HEK293 (cell line): ENCODE measurements at regions not wholly inside any gene's neighbourhood (a gene's known extent, or its start where the extent isn't known, plus 50 kb on each side); places are given as distances from the start of the nearest gene placed in this dataset.

Experiments used
- CTCF ChIA-PET: fragments of 350-600 bp; formaldehyde crosslinking; extraction: SDS; loops from one replicate; lab custom pipeline; 2021; ENCODE audit warnings: antibody characterized with exemption; lab: Yijun Ruan, JAX
- POLR2A ChIA-PET: fragments of 300-600 bp; formaldehyde crosslinking; extraction: SDS; loops from one replicate; lab custom pipeline; 2020; ENCODE audit warnings: antibody characterized with exemption, inconsistent platforms; lab: Yijun Ruan, JAX
- H3K27ac ChIP-seq: fragments of 200-500 bp; sonication (Bioruptor generic); 2 replicates; pipeline ENCODE4 v1.5.1; 2014; ENCODE audit warnings: low read depth, low read length, control low read depth, inconsistent platforms; ENCODE audit errors: extremely low read depth
- H3K36me3 ChIP-seq, 2 experiments: fragments of 200-500 bp in 1 of 2; sonication (Bioruptor generic) in 1 of 2; 1 replicate in 1 of 2; 2 replicates in 1 of 2; pipeline ENCODE4 v1.5.1; 2014 to 2017; ENCODE audit warnings: inconsistent platforms in 2 of 2, low read length in 2 of 2; ENCODE audit not compliant: control insufficient read depth in 2 of 2, insufficient read depth in 1 of 2
- H3K4me1 ChIP-seq: fragments of 200-500 bp; sonication (Bioruptor generic); 2 replicates; pipeline ENCODE4 v1.5.1; 2014; ENCODE audit warnings: mild to moderate bottlenecking, low read length, inconsistent platforms; ENCODE audit not compliant: control insufficient read depth, insufficient read depth
- H3K4me3 ChIP-seq: 2 replicates; pipeline ENCODE4 v1.5.1; 2011; ENCODE audit warnings: low read depth, mild to moderate bottlenecking, control low read depth, low read length, moderate library complexity
- H3K9me3 ChIP-seq: fragments of 200-500 bp; sonication (Bioruptor generic); 2 replicates; pipeline ENCODE4 v1.5.1; 2014; ENCODE audit warnings: low read depth, low read length, inconsistent platforms; ENCODE audit not compliant: control insufficient read depth, insufficient read depth
- GLI4 ChIP-seq: fragments of 450-650 bp; formaldehyde crosslinking; IDR thresholded peaks from 2 replicates; pipeline ENCODE4 v1.5.1; 2016; ENCODE audit warnings: missing biosample characterization, missing genetic modification characterization
- SP2 ChIP-seq: fragments of 450-650 bp; formaldehyde crosslinking; IDR thresholded peaks from 2 replicates; pipeline ENCODE4 v1.5.1; 2016; ENCODE audit warnings: missing biosample characterization, missing genetic modification characterization
- TRIM28 ChIP-seq: IDR thresholded peaks from 2 replicates; pipeline ENCODE4 v1.6.1; 2011; ENCODE audit warnings: low read length, control low read depth, borderline replicate concordance
- ZNF112 ChIP-seq: fragments of 450-650 bp; formaldehyde crosslinking; IDR thresholded peaks from 2 replicates; pipeline ENCODE4 v1.5.0; 2017; ENCODE audit warnings: missing biosample characterization, missing genetic modification characterization
- ZNF169 ChIP-seq: fragments of 450-650 bp; formaldehyde crosslinking; IDR thresholded peaks from 2 replicates; pipeline ENCODE4 v1.5.1; 2016; ENCODE audit warnings: missing biosample characterization, missing genetic modification characterization
- ZNF174 ChIP-seq: fragments of 450-650 bp; formaldehyde crosslinking; IDR thresholded peaks from 2 replicates; pipeline ENCODE4 v1.5.0; 2017; ENCODE audit warnings: missing biosample characterization, mild to moderate bottlenecking, missing genetic modification characterization
- ZNF266 ChIP-seq: fragments of 450-650 bp; formaldehyde crosslinking; IDR thresholded peaks from 2 replicates; pipeline ENCODE4 v1.5.1; 2016; ENCODE audit warnings: missing biosample characterization, missing genetic modification characterization, low read depth
- ZNF354C ChIP-seq: fragments of 450-650 bp; formaldehyde crosslinking; IDR thresholded peaks from 2 replicates; pipeline ENCODE4 v1.5.1; 2016; ENCODE audit warnings: missing biosample characterization, missing genetic modification characterization, low read depth, borderline replicate concordance
- ZNF48 ChIP-seq: fragments of 450-650 bp; formaldehyde crosslinking; IDR thresholded peaks from 2 replicates; pipeline ENCODE4 v1.5.1; 2016; ENCODE audit warnings: missing biosample characterization, missing genetic modification characterization
- ZNF555 ChIP-seq: fragments of 450-650 bp; formaldehyde crosslinking; conservative IDR thresholded peaks from 2 replicates; pipeline ENCODE4 v1.5.1; 2017; ENCODE audit warnings: missing biosample characterization, mild to moderate bottlenecking, missing genetic modification characterization, inconsistent platforms
- ZNF558 ChIP-seq: fragments of 450-650 bp; formaldehyde crosslinking; IDR thresholded peaks from 2 replicates; pipeline ENCODE4 v1.5.1; 2016; ENCODE audit warnings: missing biosample characterization, missing genetic modification characterization
- ZNF707 ChIP-seq: fragments of 450-650 bp; formaldehyde crosslinking; IDR thresholded peaks from 2 replicates; pipeline ENCODE4 v1.5.1; 2016; ENCODE audit warnings: missing biosample characterization, missing genetic modification characterization
- ZNF777 ChIP-seq: fragments of 450-650 bp; formaldehyde crosslinking; IDR thresholded peaks from 2 replicates; pipeline ENCODE4 v1.5.1; 2017; ENCODE audit warnings: missing biosample characterization, missing genetic modification characterization, borderline replicate concordance
- ZNF785 ChIP-seq: fragments of 450-650 bp; formaldehyde crosslinking; IDR thresholded peaks from 2 replicates; pipeline ENCODE4 v1.5.1; 2016; ENCODE audit warnings: missing biosample characterization, missing genetic modification characterization
- ZNF837 ChIP-seq: fragments of 450-650 bp; formaldehyde crosslinking; IDR thresholded peaks from 2 replicates; pipeline ENCODE4 v1.5.1; 2016; ENCODE audit warnings: missing biosample characterization, missing genetic modification characterization
- ZSCAN16 ChIP-seq: fragments of 450-650 bp; formaldehyde crosslinking; IDR thresholded peaks from 2 replicates; pipeline ENCODE4 v1.5.1; 2016; ENCODE audit warnings: missing biosample characterization, missing genetic modification characterization
- TF ChIP-seq, protein P1 (sequence below): fragments of 450-650 bp; formaldehyde crosslinking; IDR thresholded peaks from 2 replicates; pipeline ENCODE4 v1.5.1; 2016; ENCODE audit warnings: missing biosample characterization, missing genetic modification characterization
- TF ChIP-seq, protein P2 (sequence below): fragments of 450-650 bp; formaldehyde crosslinking; conservative IDR thresholded peaks from 2 replicates; pipeline ENCODE4 v1.5.1; 2016; ENCODE audit warnings: low read depth, missing biosample characterization, missing genetic modification characterization
- TF ChIP-seq, protein P3 (sequence below): fragments of 450-650 bp; formaldehyde crosslinking; IDR thresholded peaks from 2 replicates; pipeline ENCODE4 v1.5.1; 2016; ENCODE audit warnings: missing biosample characterization, missing genetic modification characterization
- TF ChIP-seq, protein P4 (sequence below): fragments of 450-650 bp; formaldehyde crosslinking; IDR thresholded peaks from 2 replicates; pipeline ENCODE4 v1.5.1; 2017; ENCODE audit warnings: missing biosample characterization, missing genetic modification characterization
- TF ChIP-seq, protein P5 (sequence below): fragments of 450-650 bp; formaldehyde crosslinking; IDR thresholded peaks from 2 replicates; pipeline ENCODE4 v1.5.1; 2016; ENCODE audit warnings: missing biosample characterization, missing genetic modification characterization
- TF ChIP-seq, protein P6 (sequence below): fragments of 450-650 bp; IDR thresholded peaks from 2 replicates; pipeline ENCODE4 v1.5.1; 2018; ENCODE audit warnings: missing biosample characterization, missing genetic modification characterization
- TF ChIP-seq, protein P7 (sequence below): fragments of 450-650 bp; formaldehyde crosslinking; IDR thresholded peaks from 2 replicates; pipeline ENCODE4 v1.5.1; 2017; ENCODE audit warnings: missing biosample characterization, missing genetic modification characterization

DNA sequence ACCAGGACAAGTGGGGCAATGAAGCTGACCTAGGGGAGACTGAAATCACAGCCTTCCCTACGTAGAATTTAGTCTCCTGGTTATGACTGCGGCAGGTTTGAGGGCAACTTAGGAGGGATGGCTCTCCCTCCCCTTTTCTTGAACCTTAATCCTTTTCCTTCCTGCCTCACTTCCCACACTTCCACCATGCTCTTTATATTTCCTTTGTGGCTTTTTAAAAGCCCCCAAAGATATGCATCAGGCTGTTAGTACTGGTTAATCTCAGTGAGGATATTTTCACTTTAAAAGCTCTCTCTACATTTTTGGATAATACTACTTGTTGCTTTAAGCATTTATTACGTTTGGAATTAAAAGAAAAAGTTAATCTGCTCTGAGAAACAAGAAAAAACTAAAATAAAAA, 339.2 kb downstream of the SOX2 start:
- CTCF ChIA-PET = no interaction called here
- no peak overlapping the region for H3K4me3 ChIP-seq
- no peaks in the 10 kb centered on the region for H3K4me1 ChIP-seq
- TF ChIP-seq ZNF707 (tag by site-specific recombination) (no peak), ZNF169 (tag by site-specific recombination) (no peak), ZNF785 (no peak), TRIM28 (no peak), ZNF777 (no peak), ZNF558 (tag by site-specific recombination) (no peak)
- TF ChIP-seq, protein P1, sequence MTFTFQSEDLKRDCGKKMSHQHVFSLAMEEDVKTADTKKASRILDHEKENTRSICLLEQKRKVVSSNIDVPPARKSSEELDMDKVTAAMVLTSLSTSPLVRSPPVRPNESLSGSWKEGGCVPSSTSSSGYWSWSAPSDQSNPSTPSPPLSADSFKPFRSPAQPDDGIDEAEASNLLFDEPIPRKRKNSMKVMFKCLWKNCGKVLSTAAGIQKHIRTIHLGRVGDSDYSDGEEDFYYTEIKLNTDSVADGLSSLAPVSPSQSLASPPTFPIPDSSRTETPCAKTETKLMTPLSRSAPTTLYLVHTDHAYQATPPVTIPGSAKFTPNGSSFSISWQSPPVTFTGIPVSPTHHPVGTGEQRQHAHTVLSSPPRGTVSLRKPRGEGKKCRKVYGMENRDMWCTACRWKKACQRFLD = no peak
- TF ChIP-seq, protein P2, sequence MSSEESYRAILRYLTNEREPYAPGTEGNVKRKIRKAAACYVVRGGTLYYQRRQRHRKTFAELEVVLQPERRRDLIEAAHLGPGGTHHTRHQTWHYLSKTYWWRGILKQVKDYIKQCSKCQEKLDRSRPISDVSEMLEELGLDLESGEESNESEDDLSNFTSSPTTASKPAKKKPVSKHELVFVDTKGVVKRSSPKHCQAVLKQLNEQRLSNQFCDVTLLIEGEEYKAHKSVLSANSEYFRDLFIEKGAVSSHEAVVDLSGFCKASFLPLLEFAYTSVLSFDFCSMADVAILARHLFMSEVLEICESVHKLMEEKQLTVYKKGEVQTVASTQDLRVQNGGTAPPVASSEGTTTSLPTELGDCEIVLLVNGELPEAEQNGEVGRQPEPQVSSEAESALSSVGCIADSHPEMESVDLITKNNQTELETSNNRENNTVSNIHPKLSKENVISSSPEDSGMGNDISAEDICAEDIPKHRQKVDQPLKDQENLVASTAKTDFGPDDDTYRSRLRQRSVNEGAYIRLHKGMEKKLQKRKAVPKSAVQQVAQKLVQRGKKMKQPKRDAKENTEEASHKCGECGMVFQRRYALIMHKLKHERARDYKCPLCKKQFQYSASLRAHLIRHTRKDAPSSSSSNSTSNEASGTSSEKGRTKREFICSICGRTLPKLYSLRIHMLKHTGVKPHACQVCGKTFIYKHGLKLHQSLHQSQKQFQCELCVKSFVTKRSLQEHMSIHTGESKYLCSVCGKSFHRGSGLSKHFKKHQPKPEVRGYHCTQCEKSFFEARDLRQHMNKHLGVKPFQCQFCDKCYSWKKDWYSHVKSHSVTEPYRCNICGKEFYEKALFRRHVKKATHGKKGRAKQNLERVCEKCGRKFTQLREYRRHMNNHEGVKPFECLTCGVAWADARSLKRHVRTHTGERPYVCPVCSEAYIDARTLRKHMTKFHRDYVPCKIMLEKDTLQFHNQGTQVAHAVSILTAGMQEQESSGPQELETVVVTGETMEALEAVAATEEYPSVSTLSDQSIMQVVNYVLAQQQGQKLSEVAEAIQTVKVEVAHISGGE (tag by site-specific recombination) = no peak
- TF ChIP-seq, protein P3, sequence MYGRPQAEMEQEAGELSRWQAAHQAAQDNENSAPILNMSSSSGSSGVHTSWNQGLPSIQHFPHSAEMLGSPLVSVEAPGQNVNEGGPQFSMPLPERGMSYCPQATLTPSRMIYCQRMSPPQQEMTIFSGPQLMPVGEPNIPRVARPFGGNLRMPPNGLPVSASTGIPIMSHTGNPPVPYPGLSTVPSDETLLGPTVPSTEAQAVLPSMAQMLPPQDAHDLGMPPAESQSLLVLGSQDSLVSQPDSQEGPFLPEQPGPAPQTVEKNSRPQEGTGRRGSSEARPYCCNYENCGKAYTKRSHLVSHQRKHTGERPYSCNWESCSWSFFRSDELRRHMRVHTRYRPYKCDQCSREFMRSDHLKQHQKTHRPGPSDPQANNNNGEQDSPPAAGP (tag by site-specific recombination) = no peak
- POLR2A ChIA-PET = no interaction called here
- H3K36me3 ChIP-seq = no peaks in the 10 kb centered on the region
- no peak overlapping the region for H3K27ac ChIP-seq
- H3K9me3 ChIP-seq = no peaks in the 10 kb centered on the region

DNA sequence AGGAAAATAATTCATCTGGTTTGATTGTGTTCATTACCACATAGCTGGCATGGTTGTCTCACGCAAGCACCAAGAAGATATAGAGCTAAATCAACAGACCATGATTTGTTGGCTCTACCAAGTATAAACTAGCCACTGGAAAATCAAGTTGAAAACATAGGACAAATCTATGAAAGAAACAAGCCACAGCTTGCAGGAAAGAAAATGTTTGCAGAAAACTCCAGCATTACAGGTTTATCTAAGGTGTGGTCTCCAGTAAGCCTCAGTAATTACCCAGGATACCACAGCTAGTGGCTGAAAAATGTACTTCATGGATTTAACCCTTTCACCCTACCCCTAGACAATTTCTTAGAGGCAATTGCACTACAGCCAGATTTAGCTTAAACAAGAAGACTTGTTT, 340.6 kb downstream of the SOX2 start:
- TF ChIP-seq ZSCAN16 (tag by site-specific recombination) = no peak
- TF ChIP-seq SP2 (tag by site-specific recombination) = no peak
- TF ChIP-seq ZNF174 = no peak
- TF ChIP-seq, protein P4, sequence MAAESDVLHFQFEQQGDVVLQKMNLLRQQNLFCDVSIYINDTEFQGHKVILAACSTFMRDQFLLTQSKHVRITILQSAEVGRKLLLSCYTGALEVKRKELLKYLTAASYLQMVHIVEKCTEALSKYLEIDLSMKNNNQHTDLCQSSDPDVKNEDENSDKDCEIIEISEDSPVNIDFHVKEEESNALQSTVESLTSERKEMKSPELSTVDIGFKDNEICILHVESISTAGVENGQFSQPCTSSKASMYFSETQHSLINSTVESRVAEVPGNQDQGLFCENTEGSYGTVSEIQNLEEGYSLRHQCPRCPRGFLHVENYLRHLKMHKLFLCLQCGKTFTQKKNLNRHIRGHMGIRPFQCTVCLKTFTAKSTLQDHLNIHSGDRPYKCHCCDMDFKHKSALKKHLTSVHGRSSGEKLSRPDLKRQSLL (tag by site-specific recombination) = no peak
- TF ChIP-seq, protein P5, sequence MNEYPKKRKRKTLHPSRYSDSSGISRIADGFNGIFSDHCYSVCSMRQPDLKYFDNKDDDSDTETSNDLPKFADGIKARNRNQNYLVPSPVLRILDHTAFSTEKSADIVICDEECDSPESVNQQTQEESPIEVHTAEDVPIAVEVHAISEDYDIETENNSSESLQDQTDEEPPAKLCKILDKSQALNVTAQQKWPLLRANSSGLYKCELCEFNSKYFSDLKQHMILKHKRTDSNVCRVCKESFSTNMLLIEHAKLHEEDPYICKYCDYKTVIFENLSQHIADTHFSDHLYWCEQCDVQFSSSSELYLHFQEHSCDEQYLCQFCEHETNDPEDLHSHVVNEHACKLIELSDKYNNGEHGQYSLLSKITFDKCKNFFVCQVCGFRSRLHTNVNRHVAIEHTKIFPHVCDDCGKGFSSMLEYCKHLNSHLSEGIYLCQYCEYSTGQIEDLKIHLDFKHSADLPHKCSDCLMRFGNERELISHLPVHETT = no peak
- TF ChIP-seq ZNF555 (tag by site-specific recombination) = no peak
- no peak for TF ChIP-seq ZNF354C (tag by site-specific recombination)
- TF ChIP-seq ZNF112 (tag by site-specific recombination) = no peak
- TF ChIP-seq ZNF266 (tag by site-specific recombination) = no peak
- TF ChIP-seq, protein P6, sequence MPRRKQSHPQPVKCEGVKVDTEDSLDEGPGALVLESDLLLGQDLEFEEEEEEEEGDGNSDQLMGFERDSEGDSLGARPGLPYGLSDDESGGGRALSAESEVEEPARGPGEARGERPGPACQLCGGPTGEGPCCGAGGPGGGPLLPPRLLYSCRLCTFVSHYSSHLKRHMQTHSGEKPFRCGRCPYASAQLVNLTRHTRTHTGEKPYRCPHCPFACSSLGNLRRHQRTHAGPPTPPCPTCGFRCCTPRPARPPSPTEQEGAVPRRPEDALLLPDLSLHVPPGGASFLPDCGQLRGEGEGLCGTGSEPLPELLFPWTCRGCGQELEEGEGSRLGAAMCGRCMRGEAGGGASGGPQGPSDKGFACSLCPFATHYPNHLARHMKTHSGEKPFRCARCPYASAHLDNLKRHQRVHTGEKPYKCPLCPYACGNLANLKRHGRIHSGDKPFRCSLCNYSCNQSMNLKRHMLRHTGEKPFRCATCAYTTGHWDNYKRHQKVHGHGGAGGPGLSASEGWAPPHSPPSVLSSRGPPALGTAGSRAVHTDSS (tag by site-specific recombination) = no peak
- no peak for TF ChIP-seq ZNF48 (tag by site-specific recombination)
- TF ChIP-seq GLI4 (tag by site-specific recombination) = no peak
- TF ChIP-seq ZNF837 (tag by site-specific recombination) = no peak
- TF ChIP-seq, protein P7, sequence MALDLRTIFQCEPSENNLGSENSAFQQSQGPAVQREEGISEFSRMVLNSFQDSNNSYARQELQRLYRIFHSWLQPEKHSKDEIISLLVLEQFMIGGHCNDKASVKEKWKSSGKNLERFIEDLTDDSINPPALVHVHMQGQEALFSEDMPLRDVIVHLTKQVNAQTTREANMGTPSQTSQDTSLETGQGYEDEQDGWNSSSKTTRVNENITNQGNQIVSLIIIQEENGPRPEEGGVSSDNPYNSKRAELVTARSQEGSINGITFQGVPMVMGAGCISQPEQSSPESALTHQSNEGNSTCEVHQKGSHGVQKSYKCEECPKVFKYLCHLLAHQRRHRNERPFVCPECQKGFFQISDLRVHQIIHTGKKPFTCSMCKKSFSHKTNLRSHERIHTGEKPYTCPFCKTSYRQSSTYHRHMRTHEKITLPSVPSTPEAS (tag by site-specific recombination) = no peak
- ChIA-PET POLR2A (no interaction called here), CTCF (interaction anchor here (0.6 kb wide), 1 partner anchor 20 kb away, joined by 3 read pairs; no protein-coding TSS in a partner anchor)
- Histone ChIP-seq H3K9me3 (no peaks in the 10 kb centered on the region), H3K36me3 (no peaks in the 10 kb centered on the region), H3K27ac (no peak overlapping the region), H3K4me1 (no peaks in the 10 kb centered on the region), H3K4me3 (no peak overlapping the region)
